ENCODE measurements at regions not wholly inside any gene's neighbourhood (a gene's known extent, or its start where the extent isn't known, plus 50 kb on each side); places are given as distances from the start of the nearest gene placed in this dataset.

GRCh38 chr19:30096596-30097370 lies 154.7 kb downstream of the URI1 start:
- Histone ChIP-seq H3K56ac (replicated peaks; ENCODE audit: insufficient read length, low read depth, low read length) (no peak overlapping the region), H3K79me2 (ENCODE audit: control insufficient read depth in 1 of 2, insufficient read depth in 2 of 2, low read length in 2 of 2) (no peaks in the 10 kb centered on the region), H4K20me1 (replicated peaks in 1 of 2; ENCODE audit: control insufficient read depth in 1 of 2, insufficient read depth in 2 of 2, low read length in 2 of 2) (no peaks in the 10 kb centered on the region), H3K4ac (replicated peaks; ENCODE audit: insufficient read length, low read depth, low read length) (no peak overlapping the region), H2AFZ (ENCODE audit: low read length) (no peak overlapping the region), H4K91ac (replicated peaks; ENCODE audit: insufficient read length, low read length) (no peak overlapping the region), H3K4me2 (ENCODE audit: insufficient read depth in 1 of 2, low read depth in 2 of 2, low read length in 2 of 2) (no peak overlapping the region), H2BK20ac (ENCODE audit: low read length) (no peak overlapping the region), H4K8ac (ENCODE audit: extremely low read depth, insufficient read depth, low read length) (no peak overlapping the region), H3K79me1 (ENCODE audit: low read depth, low read length) (no peaks in the 10 kb centered on the region), H2BK120ac (replicated peaks; ENCODE audit: low read depth, low read length) (no peak overlapping the region), H3K27me3 (replicated peaks in 1 of 4; ENCODE audit: control insufficient read depth in 3 of 4, extremely low read depth in 1 of 4, insufficient read depth in 3 of 4, low read length in 3 of 4) (no peaks in the 10 kb centered on the region), H3K23me2 (ENCODE audit: low read depth, low read length) (no peaks in the 10 kb centered on the region), H2BK5ac (ENCODE audit: low read depth, low read length) (no peak overlapping the region), H4K5ac (ENCODE audit: insufficient read length, low read depth, low read length) (no peak overlapping the region), H3K36me3 (ENCODE audit: control insufficient read depth in 2 of 4, insufficient read depth in 4 of 4, low read length in 3 of 4) (no peaks in the 10 kb centered on the region), H3K4me1 (replicated peaks in 1 of 4; ENCODE audit: control insufficient read depth in 3 of 4, insufficient read depth in 4 of 4, low read length in 3 of 4) (peaks cover 0 to 4% (median 0%) of the 10 kb centered on the region in 4 experiments; a peak in 1 of 7 replicates), H2BK12ac (ENCODE audit: low read depth, low read length) (no peak overlapping the region), H3K14ac (ENCODE audit: insufficient read length) (no peak overlapping the region), H2AK5ac (ENCODE audit: low read depth, low read length) (no peak overlapping the region), H2BK15ac (ENCODE audit: low read length) (no peak overlapping the region), H3K27ac (ENCODE audit: low read depth, low read length) (no peak overlapping the region), H3K9me3 (ENCODE audit: insufficient read depth in 2 of 2, low read depth in 1 of 2, low read length in 1 of 2) (no peaks in the 10 kb centered on the region), H3K4me3 (ENCODE audit: extremely low read depth in 1 of 4, insufficient read depth in 2 of 4, low read depth in 3 of 4, low read length in 4 of 4) (no peak overlapping the region), H3K9ac (replicated peaks in 1 of 4; ENCODE audit: extremely low read depth in 1 of 4, low read depth in 3 of 4, low read length in 3 of 4) (no peak overlapping the region), H3K18ac (ENCODE audit: extremely low read depth, low read length) (no peak overlapping the region), H3K23ac (ENCODE audit: insufficient read length) (no peak overlapping the region)
- POLR2A ChIA-PET (ENCODE audit: partially characterized antibody) = no interaction called here
- 95% methylated on average over 19 of the region's 19 CpGs; no CpG with 5 or more reads in 1 of the 2 experiments for WGBS, 2 experiments (ENCODE audit: extremely low coverage in 1 of 2, insufficient coverage in 1 of 2, insufficient read length in 1 of 2, insufficient replicate concordance in 2 of 2, low coverage in 1 of 2, low lambda C conversion rate in 2 of 2, missing lambda C conversion rate in 1 of 2)
- TF ChIP-seq SIN3A (conservative IDR thresholded peaks at IDR 0.05 in 1 of 2, IDR thresholded peaks at IDR 0.05 in 1 of 2; ENCODE audit: low read depth in 1 of 2, low read length in 2 of 2) (no peak), RFX5 (IDR thresholded peaks at IDR 0.05; ENCODE audit: borderline replicate concordance, low read depth, low read length) (no peak), MAX (IDR thresholded peaks at IDR 0.05) (no peak), CHD1 (IDR thresholded peaks at IDR 0.05; ENCODE audit: low read depth, low read length) (no peak), BRCA1 (IDR thresholded peaks at IDR 0.05; ENCODE audit: low read depth, low read length) (no peak)
- DNase-seq (ENCODE audit: low read depth in 1 of 2, low spot score in 2 of 2) (no peak), FAIRE-seq (no peak)
- CTCF ChIA-PET (ENCODE audit: partially characterized antibody) = interaction anchor here (0.9 to 3.6 kb wide), 2 partner anchors 11 to 25 kb away, joined by 3 to 10 read pairs; no protein-coding TSS in a partner anchor

Data from H1 (cell line).